GM12873 (cell line): ENCODE measurements at regions not wholly inside any gene's neighbourhood (a gene's known extent, or its start where the extent isn't known, plus 50 kb on each side); places are given as distances from the start of the nearest gene placed in this dataset.

ENCODE experiments used
- TF ChIP-seq, protein P1 (sequence below): IDR thresholded peaks from 2 replicates; pipeline ENCODE4 v1.5.1; 2012; ENCODE audit warnings: low read depth, mild to moderate bottlenecking, moderate library complexity, low read length, control low read depth; ENCODE audit not compliant: insufficient read depth; ENCODE audit errors: missing control alignments

DNA sequence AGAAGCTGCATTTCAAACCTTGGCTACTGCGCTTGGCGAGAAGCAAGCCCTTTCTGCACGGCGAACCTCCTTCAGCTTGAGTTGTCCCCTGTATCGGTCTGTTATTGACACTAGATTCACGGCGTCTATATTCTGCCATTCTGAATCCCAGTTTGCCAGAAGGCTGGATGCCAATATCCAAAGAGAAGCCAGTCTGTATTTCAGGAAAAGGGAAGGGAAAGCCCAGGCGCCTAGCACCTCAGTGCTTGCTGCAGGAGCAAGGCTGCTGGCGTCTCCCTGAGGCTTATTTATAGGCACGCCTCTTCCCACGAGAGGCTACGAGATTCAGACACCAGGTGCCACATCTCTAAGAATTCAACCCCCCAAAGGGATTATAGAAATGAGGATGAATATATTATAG lies 89.6 kb upstream of the CDH4 start:
- TF ChIP-seq, protein P1, sequence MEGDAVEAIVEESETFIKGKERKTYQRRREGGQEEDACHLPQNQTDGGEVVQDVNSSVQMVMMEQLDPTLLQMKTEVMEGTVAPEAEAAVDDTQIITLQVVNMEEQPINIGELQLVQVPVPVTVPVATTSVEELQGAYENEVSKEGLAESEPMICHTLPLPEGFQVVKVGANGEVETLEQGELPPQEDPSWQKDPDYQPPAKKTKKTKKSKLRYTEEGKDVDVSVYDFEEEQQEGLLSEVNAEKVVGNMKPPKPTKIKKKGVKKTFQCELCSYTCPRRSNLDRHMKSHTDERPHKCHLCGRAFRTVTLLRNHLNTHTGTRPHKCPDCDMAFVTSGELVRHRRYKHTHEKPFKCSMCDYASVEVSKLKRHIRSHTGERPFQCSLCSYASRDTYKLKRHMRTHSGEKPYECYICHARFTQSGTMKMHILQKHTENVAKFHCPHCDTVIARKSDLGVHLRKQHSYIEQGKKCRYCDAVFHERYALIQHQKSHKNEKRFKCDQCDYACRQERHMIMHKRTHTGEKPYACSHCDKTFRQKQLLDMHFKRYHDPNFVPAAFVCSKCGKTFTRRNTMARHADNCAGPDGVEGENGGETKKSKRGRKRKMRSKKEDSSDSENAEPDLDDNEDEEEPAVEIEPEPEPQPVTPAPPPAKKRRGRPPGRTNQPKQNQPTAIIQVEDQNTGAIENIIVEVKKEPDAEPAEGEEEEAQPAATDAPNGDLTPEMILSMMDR, result no peak

DNA sequence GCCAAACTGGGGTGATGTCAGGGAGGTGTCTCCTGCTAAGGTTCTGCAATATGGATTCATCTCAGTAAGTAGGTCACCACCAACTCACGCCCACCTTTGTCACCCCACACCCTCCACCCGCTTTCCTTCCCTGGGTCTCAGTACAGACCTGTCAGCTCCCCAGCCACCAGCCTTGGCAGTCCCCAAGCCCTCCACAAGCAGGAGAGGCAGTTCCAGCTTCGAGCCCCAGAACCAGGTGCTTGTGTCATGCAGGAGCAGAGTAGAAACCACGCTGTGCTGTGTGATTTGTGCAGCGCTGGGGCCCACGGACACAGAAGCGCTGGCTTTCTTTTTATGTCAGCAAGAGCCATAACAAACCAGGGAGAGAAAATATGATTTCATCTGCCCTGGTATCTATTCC lies 89.0 kb upstream of the CDH4 start:
- TF ChIP-seq, protein P1, result no peak

DNA sequence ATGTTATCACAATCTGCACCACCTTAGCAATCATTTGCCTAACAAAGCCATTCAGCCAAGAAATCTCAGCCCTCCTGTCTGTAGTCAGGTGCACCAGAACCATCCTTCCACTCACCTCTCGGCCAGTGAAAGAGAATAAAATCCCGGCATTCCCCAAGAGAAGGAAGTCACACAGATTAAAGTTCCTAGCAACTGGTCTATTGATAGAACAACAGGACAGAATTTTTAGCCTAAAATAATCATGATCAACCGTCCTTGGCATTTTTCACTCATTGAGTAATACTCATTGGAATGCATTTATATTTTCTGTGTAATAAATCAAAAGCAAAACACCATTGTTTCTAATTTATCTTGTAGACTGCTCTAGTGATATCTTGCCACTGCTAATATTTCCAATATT lies 85.7 kb upstream of the CDH4 start:
- TF ChIP-seq, protein P1, result no peak

DNA sequence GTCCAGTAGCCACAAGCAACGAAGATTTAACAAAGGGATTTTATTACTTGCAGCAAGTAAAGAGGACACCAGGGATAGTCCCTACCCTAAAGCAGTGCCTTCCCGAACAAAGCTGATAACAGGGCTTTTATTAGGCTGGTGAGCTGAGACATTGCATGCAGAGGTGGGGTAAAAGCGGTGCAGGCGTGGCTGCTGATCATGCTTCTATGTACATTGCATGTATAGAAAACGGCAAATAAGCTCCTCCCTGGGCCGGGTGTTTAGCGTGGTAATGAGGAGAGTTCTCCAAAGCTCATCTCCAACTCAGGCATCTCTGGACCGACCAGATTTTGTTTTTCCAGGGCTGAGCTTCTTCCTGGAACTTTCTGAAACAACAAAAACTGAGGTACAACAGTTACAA lies 83.5 kb upstream of the CDH4 start:
- TF ChIP-seq, protein P1, result no peak

DNA sequence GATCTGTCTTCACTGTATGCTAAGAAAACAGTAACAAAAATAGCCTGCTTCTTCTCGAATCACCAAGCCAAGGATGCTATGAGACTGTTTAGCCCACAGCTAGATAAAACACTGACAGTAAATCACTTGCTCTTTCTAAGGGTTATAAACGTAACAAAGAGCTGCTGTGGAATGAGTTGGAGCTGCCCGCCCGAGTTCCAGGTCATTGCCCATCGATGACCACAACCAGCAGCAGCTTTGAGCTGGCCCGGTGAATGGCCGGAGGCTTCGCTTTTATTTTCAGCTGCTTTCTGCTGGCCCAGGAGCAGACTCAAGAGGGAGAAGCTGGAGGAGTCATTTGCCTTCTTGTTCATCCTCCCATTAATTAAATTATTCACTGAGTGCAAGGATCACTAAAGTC lies 82.2 kb upstream of the CDH4 start:
- TF ChIP-seq, protein P1, result no peak

DNA sequence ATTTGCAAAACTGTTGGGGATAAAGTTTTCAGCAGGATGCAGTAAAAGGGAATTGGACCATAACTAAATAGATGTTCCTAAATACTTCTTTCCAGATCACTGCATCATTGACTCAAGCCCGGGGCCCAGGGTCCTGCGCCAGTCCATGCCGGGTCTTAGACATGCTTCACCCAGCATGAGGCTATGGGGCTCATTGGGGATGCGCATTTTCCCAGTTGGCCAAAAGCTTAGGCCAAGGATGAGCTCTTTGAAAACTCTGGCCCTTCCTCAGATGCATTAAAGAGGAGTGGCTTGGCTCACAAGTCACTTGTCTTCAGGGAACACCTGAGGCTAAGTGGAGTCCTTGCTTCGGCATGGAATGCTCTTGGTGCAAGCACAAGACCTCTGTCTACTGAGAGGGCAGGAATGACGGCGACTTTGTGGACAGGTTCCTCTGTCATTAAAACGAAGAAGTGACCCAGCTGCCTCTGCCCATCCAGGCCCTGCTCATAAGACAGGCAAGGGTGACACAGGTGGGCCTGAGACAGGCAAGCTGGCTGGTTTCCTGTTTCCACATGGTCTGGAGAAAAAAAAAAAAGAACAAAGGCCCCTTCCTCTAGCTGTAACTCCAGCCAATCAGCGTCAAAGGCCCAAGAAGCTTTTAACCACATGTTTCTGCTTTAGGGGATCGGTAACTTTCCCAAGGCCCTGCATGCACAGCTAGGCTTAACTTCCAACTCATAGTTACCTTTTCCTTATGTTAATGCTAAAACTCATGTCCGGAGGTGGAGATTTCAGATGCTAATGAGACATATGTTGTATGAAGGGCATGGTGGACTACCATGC lies 81.4 kb upstream of the CDH4 start:
- TF ChIP-seq, protein P1, result no peak

DNA sequence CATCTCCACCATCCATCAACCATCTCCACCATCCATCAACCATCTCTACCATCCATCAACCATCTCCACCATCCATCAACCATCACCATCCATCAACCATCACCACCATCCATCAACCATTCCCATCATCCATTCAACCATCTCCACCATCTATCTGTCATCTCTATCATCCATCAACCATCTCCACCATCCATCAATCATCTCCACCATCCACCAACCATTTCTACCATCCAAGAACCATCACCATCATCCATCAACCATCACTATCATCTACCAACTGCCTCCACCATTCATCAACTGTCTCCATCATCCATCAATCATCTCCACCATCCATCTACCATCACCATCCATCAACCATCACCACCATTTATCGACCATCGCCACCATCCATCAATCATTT lies 78.8 kb upstream of the CDH4 start:
- TF ChIP-seq, protein P1, result no peak
